22Rv1 (cell line): ENCODE measurements at regions not wholly inside any gene's neighbourhood (a gene's known extent, or its start where the extent isn't known, plus 50 kb on each side); places are given as distances from the start of the nearest gene placed in this dataset.

Experiments
- CTCF ChIP-seq: fragments of 450-650 bp; IDR thresholded peaks from 2 replicates; pipeline ENCODE4 v1.5.1; 2017; ENCODE audit warnings: mild to moderate bottlenecking
- ZFX ChIP-seq: fragments of 450-650 bp; IDR thresholded peaks from 2 replicates; pipeline ENCODE4 v1.6.1; 2017; ENCODE audit warnings: antibody characterized with exemption, borderline replicate concordance

- no peak for TF ChIP-seq CTCF
- TF ChIP-seq ZFX, result no peak
These were observed 149.9 kb downstream of the GPX5 start for GRCh38 chr6:28675600-28675999.
